AG04450 (cell line): ENCODE measurements at regions not wholly inside any gene's neighbourhood (a gene's known extent, or its start where the extent isn't known, plus 50 kb on each side); places are given as distances from the start of the nearest gene placed in this dataset.

ENCODE experiments used
- CTCF ChIA-PET: fragments of 300-600, 350-600 bp; formaldehyde crosslinking; extraction: SDS; loops from one replicate; lab custom pipeline; 2022; ENCODE audit warnings: antibody characterized with exemption, inconsistent platforms; lab: Charles Lee
- POLR2A ChIA-PET: fragments of 350-600 bp; formaldehyde crosslinking; extraction: SDS; loops from one replicate; lab custom pipeline; 2021; ENCODE audit warnings: antibody characterized with exemption, inconsistent platforms; lab: Yijun Ruan, JAX
- DNase-seq: peaks from one replicate; pipeline ENCODE4 v3.0.0-alpha.2; 2011; ENCODE audit warnings: low read depth, low spot score
- H3K27ac ChIP-seq: one replicate; pipeline ENCODE4 v1.5.1; 2012; ENCODE audit warnings: low read depth, low read length, control low read depth
- H3K27me3 ChIP-seq: one replicate; pipeline ENCODE4 v1.6.0; 2012; ENCODE audit warnings: low read length; ENCODE audit not compliant: control insufficient read depth, insufficient read depth
- H3K4me3 ChIP-seq: 2 replicates; pipeline ENCODE4 v1.5.1; 2011; ENCODE audit warnings: mild to moderate bottlenecking, low read depth, low read length, control low read depth
- H3K9me3 ChIP-seq: 2 replicates; pipeline ENCODE4 v1.5.1; 2012; ENCODE audit warnings: low read length; ENCODE audit not compliant: control insufficient read depth, insufficient read depth
- TF ChIP-seq, protein P1 (sequence below): IDR thresholded peaks from 2 replicates; pipeline ENCODE4 v1.5.1; 2011; ENCODE audit warnings: low read depth, low read length, control low read depth, inconsistent platforms

DNA sequence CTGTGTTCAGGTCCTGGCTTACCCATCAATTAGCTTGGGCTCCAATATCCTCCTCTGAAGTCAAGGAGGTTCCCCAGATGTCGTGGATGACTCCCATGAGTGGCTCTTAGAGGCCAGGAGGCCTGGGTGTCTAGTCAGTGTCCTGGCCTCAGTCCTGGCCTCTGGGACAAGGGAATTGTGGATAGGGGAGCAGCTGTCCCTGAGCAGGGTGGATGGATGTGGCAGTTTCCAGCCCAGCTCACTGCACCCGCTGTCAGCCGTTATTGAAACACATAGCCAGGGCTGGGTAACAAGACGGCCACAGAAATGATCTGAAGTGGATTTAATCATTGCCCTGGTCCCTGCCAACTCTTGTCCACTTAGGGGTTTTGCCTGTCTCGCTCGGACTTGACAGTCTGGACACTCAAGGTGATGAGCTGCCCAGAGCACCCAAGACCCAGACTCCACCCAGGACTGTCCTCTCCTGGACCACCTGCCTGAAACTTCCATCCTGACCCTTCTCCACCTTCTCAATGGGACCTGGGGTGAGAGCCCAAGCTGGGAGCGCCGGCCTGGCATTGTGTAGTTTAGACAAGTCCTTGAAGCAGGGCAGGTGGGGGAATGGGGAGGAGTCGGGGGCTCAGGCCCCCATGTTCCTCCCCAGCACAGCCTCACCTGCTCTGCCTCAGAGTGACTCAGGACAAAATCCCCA, 182.1 kb upstream of the SDK2 start:
- ChIA-PET CTCF (no interaction called here), POLR2A (no interaction called here)
- H3K27me3 ChIP-seq = no peaks in the 10 kb centered on the region
- H3K27ac ChIP-seq = no peak overlapping the region
- no peak for DNase-seq
- TF ChIP-seq, protein P1, sequence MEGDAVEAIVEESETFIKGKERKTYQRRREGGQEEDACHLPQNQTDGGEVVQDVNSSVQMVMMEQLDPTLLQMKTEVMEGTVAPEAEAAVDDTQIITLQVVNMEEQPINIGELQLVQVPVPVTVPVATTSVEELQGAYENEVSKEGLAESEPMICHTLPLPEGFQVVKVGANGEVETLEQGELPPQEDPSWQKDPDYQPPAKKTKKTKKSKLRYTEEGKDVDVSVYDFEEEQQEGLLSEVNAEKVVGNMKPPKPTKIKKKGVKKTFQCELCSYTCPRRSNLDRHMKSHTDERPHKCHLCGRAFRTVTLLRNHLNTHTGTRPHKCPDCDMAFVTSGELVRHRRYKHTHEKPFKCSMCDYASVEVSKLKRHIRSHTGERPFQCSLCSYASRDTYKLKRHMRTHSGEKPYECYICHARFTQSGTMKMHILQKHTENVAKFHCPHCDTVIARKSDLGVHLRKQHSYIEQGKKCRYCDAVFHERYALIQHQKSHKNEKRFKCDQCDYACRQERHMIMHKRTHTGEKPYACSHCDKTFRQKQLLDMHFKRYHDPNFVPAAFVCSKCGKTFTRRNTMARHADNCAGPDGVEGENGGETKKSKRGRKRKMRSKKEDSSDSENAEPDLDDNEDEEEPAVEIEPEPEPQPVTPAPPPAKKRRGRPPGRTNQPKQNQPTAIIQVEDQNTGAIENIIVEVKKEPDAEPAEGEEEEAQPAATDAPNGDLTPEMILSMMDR = no peak
- no peak overlapping the region for H3K4me3 ChIP-seq
- H3K9me3 ChIP-seq = peaks cover 22% of the 10 kb centered on the region

DNA sequence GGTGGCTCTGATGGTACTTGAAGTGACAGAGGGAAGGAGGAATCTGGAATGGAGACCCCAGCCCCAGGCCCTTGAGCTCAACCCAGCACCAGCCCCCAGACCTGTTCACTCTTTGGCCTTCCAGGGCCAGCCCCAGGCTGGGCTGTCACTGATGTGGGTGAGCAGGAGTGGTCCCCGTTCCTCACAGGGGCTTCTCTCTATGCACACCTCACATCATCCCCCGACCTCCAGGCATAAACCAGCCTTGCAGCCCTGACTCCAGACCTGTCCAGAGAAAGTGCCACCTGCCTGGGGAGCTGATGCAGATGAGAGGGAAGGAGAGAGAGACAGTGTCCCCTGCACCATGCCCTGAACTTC, 182.6 kb upstream of the SDK2 start:
- Histone ChIP-seq H3K4me3 (no peak overlapping the region), H3K27me3 (no peaks in the 10 kb centered on the region), H3K27ac (no peak overlapping the region), H3K9me3 (peaks cover 26% of the 10 kb centered on the region)
- ChIA-PET POLR2A (no interaction called here), CTCF (no interaction called here)
- TF ChIP-seq, protein P1 = no peak
- DNase-seq = no peak

DNA sequence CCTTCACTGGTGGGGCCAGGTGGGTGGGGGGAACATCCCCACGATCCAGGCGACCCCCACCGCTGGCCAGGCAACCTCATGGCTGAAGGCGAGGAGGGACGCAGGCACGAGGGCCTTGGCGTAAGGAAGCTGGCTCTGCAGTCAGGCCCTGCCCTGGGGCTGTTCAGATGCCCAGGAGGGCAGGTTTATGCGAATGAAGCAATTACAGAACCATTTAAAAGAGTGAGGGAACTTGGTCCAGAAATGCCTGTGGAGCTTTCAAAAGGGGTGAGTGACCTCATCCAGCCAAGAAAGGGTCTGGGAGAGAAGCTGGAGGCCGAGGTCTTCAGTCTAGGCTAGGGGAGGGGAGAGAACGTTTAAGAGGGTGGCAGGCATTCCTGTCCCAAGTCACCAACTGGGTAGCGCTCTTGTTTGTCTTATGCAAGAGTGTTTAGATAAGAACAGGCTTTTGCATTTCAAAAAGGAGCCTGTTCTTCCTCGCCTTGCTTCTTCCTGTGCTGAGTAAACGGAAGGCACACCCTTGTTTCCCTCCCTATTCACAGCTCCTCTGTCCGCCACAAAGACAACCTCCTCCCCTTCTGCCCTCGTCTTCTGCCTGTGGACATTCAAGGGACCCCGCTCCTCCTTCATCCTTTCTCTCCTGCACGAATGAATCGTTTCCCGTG, 183.5 kb upstream of the SDK2 start:
- Histone ChIP-seq H3K9me3 (peaks cover 22% of the 10 kb centered on the region), H3K27me3 (no peaks in the 10 kb centered on the region), H3K27ac (no peak overlapping the region), H3K4me3 (no peak overlapping the region)
- ChIA-PET CTCF (no interaction called here), POLR2A (no interaction called here)
- no peak for DNase-seq
- TF ChIP-seq, protein P1 = no peak

DNA sequence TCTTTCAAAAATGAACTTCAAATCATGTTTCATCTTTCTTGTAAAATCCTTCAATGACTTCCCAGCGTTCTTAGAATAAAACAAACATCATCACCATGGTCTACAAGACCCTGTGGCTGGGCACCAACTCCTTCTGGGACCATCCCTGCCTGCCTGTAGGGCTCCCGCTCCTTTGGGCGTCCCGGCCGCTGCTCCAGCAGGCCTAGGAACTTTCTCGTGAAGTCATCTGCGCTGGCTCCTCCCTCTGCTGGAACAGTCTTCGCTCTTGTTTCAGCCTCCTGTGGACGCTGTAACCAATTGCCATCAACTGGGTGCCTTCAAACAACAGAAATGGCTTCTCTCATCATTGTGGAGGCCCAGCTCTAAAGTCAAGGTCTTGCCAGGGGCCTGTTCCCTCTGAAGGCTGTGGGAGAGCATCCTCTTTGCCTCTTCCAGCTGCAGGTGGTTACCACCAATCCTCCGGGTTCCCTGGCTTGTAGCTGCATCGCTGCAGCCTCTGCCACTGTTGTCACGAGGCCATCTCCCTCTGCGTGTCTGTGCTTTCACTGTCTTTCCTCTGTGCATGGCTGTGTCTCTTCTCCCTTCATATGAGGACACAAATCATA, 185.5 kb upstream of the SDK2 start:
- ChIA-PET POLR2A (no interaction called here), CTCF (no interaction called here)
- no peak overlapping the region for H3K27ac ChIP-seq
- H3K9me3 ChIP-seq = peaks cover 22% of the 10 kb centered on the region
- H3K4me3 ChIP-seq = no peak overlapping the region
- no peak for DNase-seq
- no peaks in the 10 kb centered on the region for H3K27me3 ChIP-seq
- TF ChIP-seq, protein P1 = no peak

DNA sequence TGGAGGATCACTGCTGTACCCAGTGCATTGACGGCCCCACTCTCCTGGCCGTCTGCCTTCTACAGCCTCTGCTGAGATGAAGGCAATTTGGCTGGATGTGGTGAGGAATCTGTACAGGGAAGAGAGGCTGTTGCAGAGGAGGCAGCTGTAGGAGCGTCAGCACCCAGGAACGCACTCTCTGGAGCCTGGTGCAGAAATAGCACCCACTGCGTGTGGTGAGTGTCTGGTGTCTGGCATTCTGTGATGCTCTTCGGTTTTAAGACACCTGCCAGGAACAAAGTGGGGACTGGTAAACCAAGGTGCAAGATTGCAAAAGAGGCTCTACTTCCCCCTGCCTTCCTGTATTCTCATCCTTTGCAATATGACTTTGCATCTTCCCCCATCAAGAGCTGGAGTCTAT, 187.5 kb upstream of the SDK2 start:
- Histone ChIP-seq H3K9me3 (peaks cover 25% of the 10 kb centered on the region), H3K27ac (no peak overlapping the region), H3K27me3 (no peaks in the 10 kb centered on the region), H3K4me3 (no peak overlapping the region)
- TF ChIP-seq, protein P1 = no peak
- CTCF ChIA-PET = no interaction called here
- DNase-seq = no peak
- POLR2A ChIA-PET = no interaction called here
